AG08396 (cell line): ENCODE measurements at regions not wholly inside any gene's neighbourhood (a gene's known extent, or its start where the extent isn't known, plus 50 kb on each side); places are given as distances from the start of the nearest gene placed in this dataset.

ENCODE experiments used
- DNase-seq: peaks from one replicate; pipeline ENCODE4 v3.0.0; 2012; ENCODE audit warnings: low spot score, mixed read lengths

GRCh38 chr1:4045397-4046010 lies 145.4 kb upstream of the C1orf174 start:
- DNase-seq = no peak

GRCh38 chr1:4046836-4047461 lies 146.9 kb upstream of the C1orf174 start:
- no peak for DNase-seq

- DNase-seq = no peak
Measured at GRCh38 chr1:4047666-4048065, 147.6 kb upstream of the C1orf174 start.

- DNase-seq = no peak
Measured at GRCh38 chr1:4048076-4048475, 148.0 kb upstream of the C1orf174 start.

GRCh38 chr1:4048921-4049320 lies 148.8 kb upstream of the C1orf174 start:
- no peak for DNase-seq

- no peak for DNase-seq
Measured at GRCh38 chr1:4050998-4051397, 150.9 kb upstream of the C1orf174 start.

- DNase-seq = no peak
Measured at GRCh38 chr1:4052657-4053056, 152.6 kb upstream of the C1orf174 start.

GRCh38 chr1:4053160-4053748 lies 153.2 kb upstream of the C1orf174 start:
- DNase-seq = no peak

- no peak for DNase-seq
Measured at GRCh38 chr1:4053774-4054173, 153.7 kb upstream of the C1orf174 start.

GRCh38 chr1:4055294-4055967 lies 155.4 kb upstream of the C1orf174 start:
- no peak for DNase-seq

GRCh38 chr1:4056422-4056821 lies 156.3 kb upstream of the C1orf174 start:
- DNase-seq = no peak

GRCh38 chr1:4056989-4057388 lies 156.9 kb upstream of the C1orf174 start:
- no peak for DNase-seq

- DNase-seq = no peak
Measured at GRCh38 chr1:4057603-4058002, 157.5 kb upstream of the C1orf174 start.

- DNase-seq = no peak
Measured at GRCh38 chr1:4058122-4058521, 158.1 kb upstream of the C1orf174 start.

GRCh38 chr1:4058706-4059105 lies 158.6 kb upstream of the C1orf174 start:
- DNase-seq = no peak

- DNase-seq = no peak
Measured at GRCh38 chr1:4059270-4059669, 159.2 kb upstream of the C1orf174 start.

- no peak for DNase-seq
Measured at GRCh38 chr1:4060850-4061249, 160.8 kb upstream of the C1orf174 start.

GRCh38 chr1:4061521-4062031 lies 161.5 kb upstream of the C1orf174 start:
- no peak for DNase-seq

GRCh38 chr1:4062041-4062440 lies 162.0 kb upstream of the C1orf174 start:
- no peak for DNase-seq

GRCh38 chr1:4062560-4062959 lies 162.5 kb upstream of the C1orf174 start:
- no peak for DNase-seq

- DNase-seq = no peak
Measured at GRCh38 chr1:4062992-4063391, 162.9 kb upstream of the C1orf174 start.

- DNase-seq = no peak
Measured at GRCh38 chr1:4063516-4063915, 163.4 kb upstream of the C1orf174 start.
